Neural crest cell (in vitro differentiated cells): ENCODE measurements at regions not wholly inside any gene's neighbourhood (a gene's known extent, or its start where the extent isn't known, plus 50 kb on each side); places are given as distances from the start of the nearest gene placed in this dataset.

Source experiments
- DNase-seq: peaks from one replicate; pipeline ENCODE4 v3.0.0; 2021; ENCODE audit warnings: low read depth, mixed read lengths, low spot score
- H3K27ac Mint-ChIP-seq: one replicate; pipeline ENCODE4 v1.8.0; 2021; ENCODE audit warnings: mild to moderate bottlenecking, mixed read lengths; ENCODE audit not compliant: unreplicated experiment
- H3K27me3 Mint-ChIP-seq: 2 replicates; pipeline ENCODE4 v1.8.0; 2021; ENCODE audit warnings: low read depth, mild to moderate bottlenecking, mixed read lengths
- H3K36me3 Mint-ChIP-seq: 2 replicates; pipeline ENCODE4 v1.8.0; 2021; ENCODE audit warnings: low read depth, mild to moderate bottlenecking, mixed read lengths
- H3K4me1 Mint-ChIP-seq: 2 replicates; pipeline ENCODE4 v1.8.0; 2021; ENCODE audit warnings: mixed read lengths
- H3K4me3 Mint-ChIP-seq: one replicate; pipeline ENCODE4 v1.8.0; 2021; ENCODE audit warnings: mild to moderate bottlenecking, mixed read lengths
- H3K9me3 Mint-ChIP-seq: 2 replicates; pipeline ENCODE4 v1.8.0; 2021; ENCODE audit warnings: mixed read lengths
- TF ChIP-seq, protein P1 (sequence below): fragments of 200-600 bp; sonication (generic); conservative IDR thresholded peaks from 2 replicates; pipeline ENCODE4 v1.5.0; 2021; ENCODE audit warnings: antibody characterized with exemption, mild to moderate bottlenecking

DNA sequence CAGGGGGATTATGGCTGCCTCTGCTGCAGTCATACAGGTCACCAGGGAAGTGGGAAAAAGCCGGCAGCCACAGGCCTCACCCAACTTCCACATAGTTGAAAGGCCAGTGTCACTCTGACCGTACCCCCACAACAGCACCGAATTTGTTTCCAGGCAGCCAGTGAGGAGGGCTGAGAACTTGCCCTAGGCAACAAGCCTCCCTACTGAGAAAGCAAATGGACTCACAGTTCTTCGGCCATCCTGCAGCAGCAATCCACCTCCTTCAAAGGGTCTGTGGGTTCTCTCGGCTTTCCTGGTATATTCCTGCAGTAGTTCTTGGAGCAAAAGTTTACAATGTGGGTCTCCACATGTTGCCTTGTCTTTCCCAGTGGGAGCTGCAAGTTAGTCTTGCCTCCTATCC is 251.3 kb downstream of the ETNK1 start:
- Mint-ChIP-seq H3K36me3 (no peaks in the 10 kb centered on the region), H3K4me3 (no peak overlapping the region), H3K27ac (no peak overlapping the region), H3K27me3 (no peaks in the 10 kb centered on the region), H3K9me3 (peaks cover 7% of the 10 kb centered on the region), H3K4me1 (no peaks in the 10 kb centered on the region)
- TF ChIP-seq, protein P1, sequence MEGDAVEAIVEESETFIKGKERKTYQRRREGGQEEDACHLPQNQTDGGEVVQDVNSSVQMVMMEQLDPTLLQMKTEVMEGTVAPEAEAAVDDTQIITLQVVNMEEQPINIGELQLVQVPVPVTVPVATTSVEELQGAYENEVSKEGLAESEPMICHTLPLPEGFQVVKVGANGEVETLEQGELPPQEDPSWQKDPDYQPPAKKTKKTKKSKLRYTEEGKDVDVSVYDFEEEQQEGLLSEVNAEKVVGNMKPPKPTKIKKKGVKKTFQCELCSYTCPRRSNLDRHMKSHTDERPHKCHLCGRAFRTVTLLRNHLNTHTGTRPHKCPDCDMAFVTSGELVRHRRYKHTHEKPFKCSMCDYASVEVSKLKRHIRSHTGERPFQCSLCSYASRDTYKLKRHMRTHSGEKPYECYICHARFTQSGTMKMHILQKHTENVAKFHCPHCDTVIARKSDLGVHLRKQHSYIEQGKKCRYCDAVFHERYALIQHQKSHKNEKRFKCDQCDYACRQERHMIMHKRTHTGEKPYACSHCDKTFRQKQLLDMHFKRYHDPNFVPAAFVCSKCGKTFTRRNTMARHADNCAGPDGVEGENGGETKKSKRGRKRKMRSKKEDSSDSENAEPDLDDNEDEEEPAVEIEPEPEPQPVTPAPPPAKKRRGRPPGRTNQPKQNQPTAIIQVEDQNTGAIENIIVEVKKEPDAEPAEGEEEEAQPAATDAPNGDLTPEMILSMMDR: no peak
- no peak for DNase-seq

DNA sequence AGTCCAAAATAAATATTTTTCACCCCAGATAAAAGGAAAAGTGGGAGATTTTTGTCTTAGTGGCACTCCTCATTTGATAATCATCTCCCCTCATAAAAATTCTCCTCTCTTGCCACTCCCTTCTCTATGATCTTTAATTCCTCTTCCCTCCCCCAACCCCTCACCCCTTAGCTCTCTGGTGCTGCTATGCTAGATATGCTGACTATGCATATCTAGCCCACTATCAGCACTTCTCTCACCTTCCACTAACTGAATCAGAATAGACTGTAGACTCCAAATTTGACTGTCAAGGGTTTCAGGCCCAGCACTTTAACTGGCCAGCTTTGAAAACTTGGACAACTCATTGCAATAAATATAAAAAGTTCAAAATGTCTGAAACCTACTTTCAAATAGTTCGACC is 254.2 kb downstream of the ETNK1 start:
- H3K27me3 Mint-ChIP-seq: no peaks in the 10 kb centered on the region
- H3K36me3 Mint-ChIP-seq: no peaks in the 10 kb centered on the region
- H3K27ac Mint-ChIP-seq: no peak overlapping the region
- H3K4me3 Mint-ChIP-seq: no peak overlapping the region
- TF ChIP-seq, protein P1: no peak
- DNase-seq: no peak
- peaks cover 8% of the 10 kb centered on the region for H3K9me3 Mint-ChIP-seq
- no peaks in the 10 kb centered on the region for H3K4me1 Mint-ChIP-seq

DNA sequence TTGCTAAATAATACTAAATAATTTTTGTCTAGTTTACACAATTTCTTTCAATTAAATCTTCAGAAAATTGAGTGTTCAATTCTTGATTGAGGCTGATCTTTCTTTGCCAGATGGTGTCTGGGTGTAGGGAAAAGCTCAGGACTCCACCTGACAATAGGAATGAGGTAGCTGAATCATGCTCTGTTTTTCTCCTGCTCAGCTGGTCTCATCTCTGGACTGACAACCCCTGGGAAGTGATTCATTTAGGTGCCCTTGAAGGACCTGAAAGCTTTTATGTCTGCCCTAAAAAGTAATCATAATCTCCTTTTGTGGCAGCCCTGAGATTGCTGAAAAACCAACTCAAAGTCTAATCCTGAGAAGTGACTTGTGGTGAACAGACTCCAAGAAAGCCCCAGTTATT is 255.4 kb downstream of the ETNK1 start:
- Mint-ChIP-seq H3K27ac (no peak overlapping the region), H3K4me1 (no peaks in the 10 kb centered on the region), H3K36me3 (no peaks in the 10 kb centered on the region), H3K27me3 (no peaks in the 10 kb centered on the region), H3K9me3 (peaks cover 11% of the 10 kb centered on the region), H3K4me3 (no peak overlapping the region)
- TF ChIP-seq, protein P1: no peak
- DNase-seq: no peak

DNA sequence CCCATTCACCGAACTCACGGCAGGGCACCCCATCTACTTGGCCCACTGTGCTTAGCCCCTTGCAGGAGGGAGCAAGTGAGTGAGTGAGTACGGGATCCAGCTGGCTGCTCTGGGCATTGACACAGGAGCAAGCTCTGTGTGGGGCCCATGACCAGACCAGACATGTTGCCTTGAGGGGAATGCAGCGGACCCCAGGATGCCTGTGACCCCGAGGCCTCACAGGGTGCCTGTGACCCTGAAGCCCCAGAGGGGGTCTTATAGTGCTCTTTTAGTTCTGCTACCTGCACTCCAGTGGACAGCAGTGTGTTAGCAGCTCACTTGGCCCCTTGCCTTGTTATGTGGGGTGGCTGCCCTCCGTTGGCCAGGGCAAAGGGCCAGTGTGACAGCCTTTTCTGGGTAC is 255.8 kb downstream of the ETNK1 start:
- no peak for DNase-seq
- Mint-ChIP-seq H3K4me1 (no peaks in the 10 kb centered on the region), H3K27me3 (no peaks in the 10 kb centered on the region), H3K4me3 (no peak overlapping the region), H3K27ac (no peak overlapping the region), H3K9me3 (peaks cover 11% of the 10 kb centered on the region), H3K36me3 (no peaks in the 10 kb centered on the region)
- TF ChIP-seq, protein P1: no peak

DNA sequence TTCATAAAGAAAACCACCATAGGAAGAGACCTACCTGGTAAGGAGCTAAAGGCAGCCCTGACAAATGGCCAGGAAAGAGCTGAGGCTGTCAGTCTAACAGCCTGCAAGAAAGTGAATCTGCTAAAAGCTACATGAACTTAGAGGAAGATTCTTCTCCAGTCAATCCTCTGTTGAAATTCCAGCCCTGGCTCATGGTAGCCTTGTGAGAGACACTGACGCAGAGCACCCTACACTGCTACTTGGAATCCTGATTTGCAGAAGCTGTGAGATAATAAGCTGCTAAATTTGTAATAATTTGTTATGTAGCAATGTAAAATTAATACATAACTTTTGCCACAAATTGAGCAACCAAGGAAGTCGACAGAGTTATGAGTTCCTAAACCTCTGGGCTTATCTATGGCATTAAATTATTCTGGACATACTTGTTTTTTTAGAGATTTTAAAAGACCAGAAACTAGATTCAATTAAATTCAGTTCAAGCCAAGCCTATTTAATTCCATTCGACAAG is 257.0 kb downstream of the ETNK1 start:
- Mint-ChIP-seq H3K9me3 (peaks cover 13% of the 10 kb centered on the region), H3K36me3 (no peaks in the 10 kb centered on the region), H3K4me3 (no peak overlapping the region), H3K27ac (no peak overlapping the region), H3K27me3 (no peaks in the 10 kb centered on the region), H3K4me1 (no peaks in the 10 kb centered on the region)
- TF ChIP-seq, protein P1: no peak
- no peak for DNase-seq

DNA sequence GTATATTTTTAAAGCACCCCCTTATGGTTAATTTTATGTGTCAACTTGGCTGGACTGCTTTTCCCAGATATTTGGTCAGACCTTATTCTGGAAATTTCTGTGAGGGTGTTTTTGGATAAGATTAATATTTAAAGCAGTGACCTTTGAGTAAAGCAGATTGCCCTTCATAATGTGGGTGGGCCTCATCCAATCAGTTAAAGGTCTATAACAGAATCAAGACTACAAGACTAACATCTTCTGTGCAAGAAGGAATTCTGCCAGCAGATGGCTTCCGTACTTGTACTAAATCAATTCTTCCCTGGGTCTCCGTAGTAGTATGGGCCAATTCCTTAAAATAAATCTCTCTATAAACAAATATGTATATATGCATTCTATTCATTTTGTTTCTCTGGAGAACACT is 257.6 kb downstream of the ETNK1 start:
- Mint-ChIP-seq H3K9me3 (peaks cover 15% of the 10 kb centered on the region), H3K4me1 (no peaks in the 10 kb centered on the region)

More for the DNA sequence above, 257.6 kb downstream of the ETNK1 start:
- DNase-seq: no peak
- Mint-ChIP-seq H3K27ac (no peak overlapping the region), H3K27me3 (no peaks in the 10 kb centered on the region), H3K36me3 (no peaks in the 10 kb centered on the region), H3K4me3 (no peak overlapping the region)
- TF ChIP-seq, protein P1: no peak
